Stimulated activated naive CD8-positive, alpha-beta T cell treated with anti-CD3 and anti-CD28 coated beads, Interleukin-15, Interleukin-2, amounts not matched to agents 100 U/mL and 50 U/mL, for 24 hours (primary cell): ENCODE measurements at regions not wholly inside any gene's neighbourhood (a gene's known extent, or its start where the extent isn't known, plus 50 kb on each side); places are given as distances from the start of the nearest gene placed in this dataset.

ENCODE experiments used
- ATAC-seq: fragments of 150-1000 bp; cut with Tn5 transposase; one replicate; pipeline ENCODE4 v1.10.0; 2021
- DNase-seq: peaks from one replicate; pipeline ENCODE4 v3.0.0; 2021

DNA sequence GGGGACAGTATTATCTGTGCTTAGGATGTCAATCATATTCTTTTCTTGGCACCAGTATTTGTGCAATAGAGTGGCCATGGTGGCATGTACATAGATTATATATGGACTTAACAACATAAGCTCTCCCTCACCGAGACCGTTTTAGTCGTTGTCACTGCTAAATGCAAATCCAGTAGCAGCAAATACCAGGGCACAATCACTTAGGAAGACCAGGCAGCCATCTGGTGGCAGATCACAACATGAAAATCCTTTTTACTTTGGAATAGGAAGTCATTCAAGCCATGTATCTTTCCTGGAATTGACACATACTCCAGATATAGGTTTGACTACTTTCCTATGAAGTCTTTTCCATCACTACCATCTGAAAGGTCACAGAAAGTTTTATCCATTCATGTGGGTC lies 53.2 kb upstream of the C1orf87 start:
- ATAC-seq (no peak), DNase-seq (no peak)
